Keratinocyte (primary cell): ENCODE measurements at regions not wholly inside any gene's neighbourhood (a gene's known extent, or its start where the extent isn't known, plus 50 kb on each side); places are given as distances from the start of the nearest gene placed in this dataset.

ENCODE experiments used
- EZH2 ChIP-seq: IDR thresholded peaks from one replicate; pipeline ENCODE4 v1.6.1; 2012; ENCODE audit warnings: inconsistent platforms, mild to moderate bottlenecking, low read length, moderate library complexity
- TF ChIP-seq, protein P1 (sequence below), 3 experiments: IDR thresholded peaks in 1 of 3; conservative IDR thresholded peaks in 1 of 3; optimal IDR thresholded peaks in 1 of 3; 2 replicates in 2 of 3; 3 replicates in 1 of 3; pipeline versions ENCODE3 to v1.5.1; 2011; ENCODE audit warnings: low read length in 3 of 3, mild to moderate bottlenecking in 3 of 3, moderate library complexity in 2 of 3, control low read depth in 1 of 3, inconsistent platforms in 1 of 3; ENCODE audit not compliant: insufficient read depth in 2 of 3; ENCODE audit errors: extremely low read depth in 1 of 3

DNA sequence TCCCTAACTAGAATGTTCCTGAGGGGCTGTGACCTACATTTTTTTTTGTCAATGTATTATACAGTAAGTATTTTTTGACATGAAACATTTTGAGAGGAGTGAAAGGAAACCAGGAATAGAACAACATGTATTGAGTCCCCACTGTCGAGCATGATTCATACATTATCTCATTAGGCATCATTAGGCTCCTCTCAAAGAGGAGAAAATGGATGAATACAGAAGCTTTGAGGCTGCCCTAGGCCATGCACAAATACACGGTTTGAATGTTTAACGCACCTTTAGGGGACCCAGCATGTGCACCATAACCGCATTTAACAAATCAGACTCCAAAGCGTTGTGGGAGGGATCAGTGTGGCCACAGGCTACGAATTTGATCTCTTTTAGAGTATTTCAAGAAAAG is 87.8 kb downstream of the TBXT start:
- TF ChIP-seq, protein P1, sequence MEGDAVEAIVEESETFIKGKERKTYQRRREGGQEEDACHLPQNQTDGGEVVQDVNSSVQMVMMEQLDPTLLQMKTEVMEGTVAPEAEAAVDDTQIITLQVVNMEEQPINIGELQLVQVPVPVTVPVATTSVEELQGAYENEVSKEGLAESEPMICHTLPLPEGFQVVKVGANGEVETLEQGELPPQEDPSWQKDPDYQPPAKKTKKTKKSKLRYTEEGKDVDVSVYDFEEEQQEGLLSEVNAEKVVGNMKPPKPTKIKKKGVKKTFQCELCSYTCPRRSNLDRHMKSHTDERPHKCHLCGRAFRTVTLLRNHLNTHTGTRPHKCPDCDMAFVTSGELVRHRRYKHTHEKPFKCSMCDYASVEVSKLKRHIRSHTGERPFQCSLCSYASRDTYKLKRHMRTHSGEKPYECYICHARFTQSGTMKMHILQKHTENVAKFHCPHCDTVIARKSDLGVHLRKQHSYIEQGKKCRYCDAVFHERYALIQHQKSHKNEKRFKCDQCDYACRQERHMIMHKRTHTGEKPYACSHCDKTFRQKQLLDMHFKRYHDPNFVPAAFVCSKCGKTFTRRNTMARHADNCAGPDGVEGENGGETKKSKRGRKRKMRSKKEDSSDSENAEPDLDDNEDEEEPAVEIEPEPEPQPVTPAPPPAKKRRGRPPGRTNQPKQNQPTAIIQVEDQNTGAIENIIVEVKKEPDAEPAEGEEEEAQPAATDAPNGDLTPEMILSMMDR (optimal IDR thresholded peaks at IDR 0.05 in 1 of 3, IDR thresholded peaks at IDR 0.05 in 1 of 3, conservative IDR thresholded peaks at IDR 0.05 in 1 of 3; ENCODE audit: extremely low read depth in 1 of 3, insufficient read depth in 2 of 3, low read length in 3 of 3): no peak
- TF ChIP-seq EZH2: no peak
